ENCODE measurements at regions not wholly inside any gene's neighbourhood (a gene's known extent, or its start where the extent isn't known, plus 50 kb on each side); places are given as distances from the start of the nearest gene placed in this dataset.

DNA sequence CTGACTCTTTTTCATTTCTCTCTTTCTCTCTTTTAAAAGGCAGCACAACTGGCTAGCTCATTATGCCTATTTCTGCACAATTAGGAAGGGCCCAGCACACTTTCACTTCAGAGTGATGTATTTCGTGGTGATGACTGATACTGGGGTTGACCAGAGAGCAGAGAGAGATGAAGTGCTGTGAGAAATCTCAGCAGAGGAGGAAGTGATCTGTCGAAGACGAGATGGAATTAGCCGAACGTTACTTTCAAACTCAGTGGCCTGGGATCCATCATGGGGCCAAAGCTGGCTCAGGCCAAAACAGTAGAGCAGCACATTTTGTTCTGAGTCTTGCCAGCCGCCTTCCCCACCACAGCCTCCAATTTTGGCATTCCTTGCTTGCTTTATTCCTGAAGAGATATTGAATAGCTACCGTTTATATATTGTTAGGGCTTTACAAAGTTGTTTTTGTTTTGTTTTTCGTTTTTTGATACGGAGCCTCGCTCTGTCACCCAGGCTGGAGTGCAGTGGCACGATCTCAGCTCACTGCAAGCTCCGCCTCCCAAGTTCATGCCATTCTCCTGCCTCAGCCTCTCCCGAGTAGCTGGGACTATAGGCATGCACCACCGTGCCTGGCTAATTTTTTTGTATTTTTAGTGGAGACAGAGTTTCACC, 213.2 kb upstream of the ECI2 start:
- H3K27me3 ChIP-seq (ENCODE audit: low read depth, low read length), result no peaks in the 10 kb centered on the region
- H3K27ac ChIP-seq (ENCODE audit: low read length), result no peak overlapping the region
- H3K9me3 ChIP-seq (ENCODE audit: control insufficient read depth in 1 of 2, low read length in 2 of 2), result no peaks in the 10 kb centered on the region
- no peak overlapping the region for H3K4me3 ChIP-seq (ENCODE audit: low read depth in 1 of 2, low read length in 2 of 2)
- no peaks in the 10 kb centered on the region for H3K36me3 ChIP-seq (ENCODE audit: control insufficient read depth in 1 of 2, insufficient read depth in 2 of 2, low read length in 2 of 2)
- H3K4me1 ChIP-seq (ENCODE audit: control insufficient read depth in 1 of 2, insufficient read depth in 2 of 2, low read length in 2 of 2), result peaks cover 0 to 5% of the 10 kb centered on the region in 2 donors

DNA sequence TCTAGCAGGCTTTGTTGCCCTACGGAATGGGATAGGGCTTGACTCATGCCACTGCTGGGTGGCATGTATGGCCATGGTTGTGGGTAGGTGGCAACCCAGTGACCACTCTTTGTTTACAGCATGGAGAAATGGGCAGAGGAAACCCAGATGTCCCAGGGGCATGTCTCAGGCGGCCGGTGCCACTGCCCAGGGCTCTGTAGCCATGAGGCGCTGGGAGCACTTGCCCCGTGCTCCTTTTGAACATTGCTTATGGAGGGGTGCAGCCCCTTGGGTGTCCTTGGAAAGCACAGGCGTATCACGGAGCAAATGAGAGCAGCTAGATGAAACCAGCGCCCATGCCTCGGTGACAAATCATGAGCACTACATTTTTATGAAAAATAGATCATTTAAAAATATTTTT, 212.5 kb upstream of the ECI2 start:
- H3K4me3 ChIP-seq (ENCODE audit: low read depth in 1 of 2, low read length in 2 of 2), result no peak overlapping the region
- no peaks in the 10 kb centered on the region for H3K27me3 ChIP-seq (ENCODE audit: low read depth, low read length)
- no peak overlapping the region for H3K27ac ChIP-seq (ENCODE audit: low read length)
- no peaks in the 10 kb centered on the region for H3K9me3 ChIP-seq (ENCODE audit: control insufficient read depth in 1 of 2, low read length in 2 of 2)
- peaks cover 0 to 5% of the 10 kb centered on the region in 2 donors for H3K4me1 ChIP-seq (ENCODE audit: control insufficient read depth in 1 of 2, insufficient read depth in 2 of 2, low read length in 2 of 2)
- H3K36me3 ChIP-seq (ENCODE audit: control insufficient read depth in 1 of 2, insufficient read depth in 2 of 2, low read length in 2 of 2), result no peaks in the 10 kb centered on the region

DNA sequence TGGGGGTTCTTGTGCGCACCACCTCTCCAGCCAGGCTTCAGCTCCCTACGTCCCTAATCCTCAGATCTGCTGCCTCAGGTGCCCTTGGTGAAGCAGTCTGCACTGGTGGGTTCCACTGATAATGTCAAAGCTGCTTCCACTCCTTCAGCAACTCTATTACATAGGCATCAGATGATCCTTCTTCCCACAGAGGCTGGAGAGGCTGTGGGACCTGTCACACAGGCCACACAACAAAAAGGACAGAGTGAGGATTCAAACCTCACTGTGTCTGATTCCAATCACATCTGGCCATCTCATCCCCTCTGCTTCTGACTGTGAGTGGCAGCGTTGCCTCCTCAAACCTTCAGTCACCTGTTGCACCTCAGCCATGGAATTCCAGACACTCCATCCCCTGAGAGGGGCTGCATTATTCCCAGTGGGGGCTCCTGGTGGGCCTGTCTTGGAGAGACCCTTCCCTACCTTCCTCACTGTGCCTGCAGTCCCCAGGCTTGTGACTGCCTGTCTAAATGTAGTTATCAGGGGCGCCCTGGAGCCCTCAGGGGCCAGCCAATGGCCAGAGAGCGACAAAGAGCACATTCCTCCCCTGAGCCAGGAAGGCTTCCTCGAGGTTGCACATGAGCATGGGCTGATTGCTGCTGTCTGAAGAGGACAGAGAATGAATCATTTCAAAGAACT, 211.4 kb upstream of the ECI2 start:
- Histone ChIP-seq H3K27ac (ENCODE audit: low read length) (no peak overlapping the region), H3K4me3 (ENCODE audit: low read depth in 1 of 2, low read length in 2 of 2) (no peak overlapping the region), H3K4me1 (ENCODE audit: control insufficient read depth in 1 of 2, insufficient read depth in 2 of 2, low read length in 2 of 2) (peaks cover 0 to 5% of the 10 kb centered on the region in 2 donors), H3K9me3 (ENCODE audit: control insufficient read depth in 1 of 2, low read length in 2 of 2) (no peaks in the 10 kb centered on the region), H3K27me3 (ENCODE audit: low read depth, low read length) (no peaks in the 10 kb centered on the region), H3K36me3 (ENCODE audit: control insufficient read depth in 1 of 2, insufficient read depth in 2 of 2, low read length in 2 of 2) (no peaks in the 10 kb centered on the region)

DNA sequence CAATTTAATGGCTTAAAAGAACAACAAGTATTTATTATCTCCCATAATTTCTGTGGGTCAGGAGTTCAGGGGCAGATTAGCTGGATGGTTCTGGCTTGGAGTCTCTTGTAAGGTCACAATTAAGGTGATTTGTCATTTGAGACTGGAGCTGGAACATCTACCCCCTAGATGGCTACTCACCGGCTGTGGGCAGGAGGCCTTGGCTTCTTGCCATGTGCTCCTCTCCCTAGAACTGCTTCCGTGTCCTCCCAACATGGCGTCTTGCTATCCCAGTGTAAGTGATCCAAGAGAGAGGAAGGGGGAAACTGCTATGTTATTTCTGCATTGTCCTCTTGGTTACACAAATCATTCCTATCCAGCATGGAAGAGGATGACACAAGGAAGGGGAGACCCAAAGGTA, 210.2 kb upstream of the ECI2 start:
- H3K9me3 ChIP-seq (ENCODE audit: control insufficient read depth in 1 of 2, low read length in 2 of 2), result no peaks in the 10 kb centered on the region
- H3K27me3 ChIP-seq (ENCODE audit: low read depth, low read length), result no peaks in the 10 kb centered on the region
- H3K4me3 ChIP-seq (ENCODE audit: low read depth in 1 of 2, low read length in 2 of 2), result no peak overlapping the region
- no peak overlapping the region for H3K27ac ChIP-seq (ENCODE audit: low read length)
- no peaks in the 10 kb centered on the region for H3K36me3 ChIP-seq (ENCODE audit: control insufficient read depth in 1 of 2, insufficient read depth in 2 of 2, low read length in 2 of 2)
- H3K4me1 ChIP-seq (ENCODE audit: control insufficient read depth in 1 of 2, insufficient read depth in 2 of 2, low read length in 2 of 2), result no peaks in the 10 kb centered on the region

DNA sequence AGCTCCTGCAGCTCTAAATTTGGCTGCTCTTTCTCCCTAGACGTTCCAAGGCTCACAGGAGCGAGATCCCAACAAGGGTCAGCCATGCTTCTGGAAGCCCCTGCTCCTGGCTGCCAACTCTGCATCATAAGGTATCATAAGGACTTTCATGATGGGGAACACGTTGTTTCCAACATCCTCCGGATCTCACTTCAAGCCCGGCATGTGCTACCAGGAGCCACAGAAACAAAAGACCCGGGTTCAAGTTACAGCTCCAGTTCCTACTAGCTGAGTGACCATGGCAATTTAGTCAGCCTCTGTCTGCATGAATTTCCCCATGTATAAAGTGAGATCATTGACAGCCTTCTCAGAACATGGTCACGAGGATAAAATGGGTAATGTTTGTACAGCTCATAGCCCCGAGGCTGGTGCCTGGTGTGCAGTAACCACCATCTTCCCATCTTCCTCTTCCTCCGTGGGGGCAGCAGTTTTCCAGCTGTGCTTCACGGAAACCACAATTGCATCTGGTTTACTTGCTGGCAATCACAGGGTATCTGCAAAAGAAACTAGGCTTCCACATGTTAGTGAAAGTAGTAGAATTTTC, 209.0 kb upstream of the ECI2 start:
- no peak overlapping the region for H3K4me3 ChIP-seq (ENCODE audit: low read depth in 1 of 2, low read length in 2 of 2)
- H3K4me1 ChIP-seq (ENCODE audit: control insufficient read depth in 1 of 2, insufficient read depth in 2 of 2, low read length in 2 of 2), result no peaks in the 10 kb centered on the region
- no peaks in the 10 kb centered on the region for H3K9me3 ChIP-seq (ENCODE audit: control insufficient read depth in 1 of 2, low read length in 2 of 2)
- no peak overlapping the region for H3K27ac ChIP-seq (ENCODE audit: low read length)
- no peaks in the 10 kb centered on the region for H3K36me3 ChIP-seq (ENCODE audit: control insufficient read depth in 1 of 2, insufficient read depth in 2 of 2, low read length in 2 of 2)
- H3K27me3 ChIP-seq (ENCODE audit: low read depth, low read length), result no peaks in the 10 kb centered on the region

DNA sequence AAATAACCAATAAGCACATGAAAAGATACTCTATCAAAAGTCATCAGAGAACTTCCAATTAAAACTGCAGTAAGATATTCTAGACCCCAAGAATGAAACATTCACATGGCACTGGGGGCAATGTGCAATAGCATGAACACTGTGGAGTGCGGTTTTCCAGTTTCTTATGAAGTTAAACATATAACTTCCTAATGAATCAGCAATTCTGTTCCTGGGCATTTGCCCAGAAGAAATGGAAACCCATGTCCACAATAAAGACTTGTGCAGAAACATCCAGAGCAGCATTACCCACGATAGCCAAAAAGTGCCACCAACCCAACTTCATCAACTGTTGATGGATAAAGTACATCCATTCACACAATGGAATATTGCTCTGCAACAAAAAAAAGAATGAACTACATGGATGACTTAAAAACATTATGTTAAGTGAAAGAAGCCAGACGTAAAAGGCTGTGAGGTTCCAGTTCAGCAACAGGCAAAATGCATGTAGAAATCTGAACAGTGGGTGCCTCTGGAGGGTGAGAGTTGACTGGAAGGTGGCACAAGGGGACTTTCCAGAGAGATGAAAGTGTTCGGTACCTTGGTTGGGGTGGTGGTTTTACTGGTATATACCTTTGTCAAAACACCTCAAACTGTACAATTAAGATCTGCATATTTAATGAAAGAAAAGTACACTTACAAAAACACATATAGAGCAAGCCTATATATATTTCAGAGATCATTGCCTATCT, 207.2 kb upstream of the ECI2 start:
- H3K4me3 ChIP-seq (ENCODE audit: low read depth in 1 of 2, low read length in 2 of 2), result no peak overlapping the region
- H3K27ac ChIP-seq (ENCODE audit: low read length), result no peak overlapping the region
- no peaks in the 10 kb centered on the region for H3K4me1 ChIP-seq (ENCODE audit: control insufficient read depth in 1 of 2, insufficient read depth in 2 of 2, low read length in 2 of 2)
- no peaks in the 10 kb centered on the region for H3K9me3 ChIP-seq (ENCODE audit: control insufficient read depth in 1 of 2, low read length in 2 of 2)
- no peaks in the 10 kb centered on the region for H3K36me3 ChIP-seq (ENCODE audit: control insufficient read depth in 1 of 2, insufficient read depth in 2 of 2, low read length in 2 of 2)
- no peaks in the 10 kb centered on the region for H3K27me3 ChIP-seq (ENCODE audit: low read depth, low read length)

DNA sequence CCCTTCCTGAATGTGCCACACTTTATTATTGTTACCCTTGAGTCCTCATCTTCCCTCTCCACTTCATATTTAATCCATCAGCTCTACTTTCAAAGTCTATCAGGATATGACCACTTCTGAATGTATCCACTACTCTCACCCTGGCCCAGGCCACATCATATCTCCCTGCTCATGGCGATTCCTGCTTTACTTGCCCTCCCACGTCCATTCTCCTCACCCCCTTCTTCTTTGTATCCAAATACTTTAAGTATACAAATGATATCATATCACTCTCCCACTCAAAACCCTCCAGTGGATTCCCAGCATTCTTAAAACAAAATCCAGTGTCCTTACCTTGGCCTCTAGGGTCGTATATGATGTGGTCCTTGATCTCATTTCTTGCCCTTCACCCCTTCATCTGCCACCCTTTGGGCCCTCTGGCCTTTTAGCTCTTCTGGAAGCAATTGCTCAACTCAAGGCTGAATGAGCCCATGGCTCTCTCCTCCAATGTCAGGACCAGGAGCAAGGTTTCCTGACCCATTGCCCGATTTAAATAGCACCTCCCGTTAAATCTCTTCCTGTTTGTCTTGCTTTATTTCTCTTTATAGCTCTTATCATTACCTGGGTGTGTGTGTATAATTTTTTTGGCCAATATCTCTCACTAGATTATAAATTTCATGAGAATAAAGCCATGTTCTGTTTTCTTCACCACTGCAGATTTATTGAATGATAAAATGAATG, 205.9 kb upstream of the ECI2 start:
- no peak overlapping the region for H3K4me3 ChIP-seq (ENCODE audit: low read depth in 1 of 2, low read length in 2 of 2)
- no peaks in the 10 kb centered on the region for H3K36me3 ChIP-seq (ENCODE audit: control insufficient read depth in 1 of 2, insufficient read depth in 2 of 2, low read length in 2 of 2)
- H3K9me3 ChIP-seq (ENCODE audit: control insufficient read depth in 1 of 2, low read length in 2 of 2), result no peaks in the 10 kb centered on the region
- no peaks in the 10 kb centered on the region for H3K27me3 ChIP-seq (ENCODE audit: low read depth, low read length)
- no peak overlapping the region for H3K27ac ChIP-seq (ENCODE audit: low read length)
- H3K4me1 ChIP-seq (ENCODE audit: control insufficient read depth in 1 of 2, insufficient read depth in 2 of 2, low read length in 2 of 2), result no peaks in the 10 kb centered on the region

DNA sequence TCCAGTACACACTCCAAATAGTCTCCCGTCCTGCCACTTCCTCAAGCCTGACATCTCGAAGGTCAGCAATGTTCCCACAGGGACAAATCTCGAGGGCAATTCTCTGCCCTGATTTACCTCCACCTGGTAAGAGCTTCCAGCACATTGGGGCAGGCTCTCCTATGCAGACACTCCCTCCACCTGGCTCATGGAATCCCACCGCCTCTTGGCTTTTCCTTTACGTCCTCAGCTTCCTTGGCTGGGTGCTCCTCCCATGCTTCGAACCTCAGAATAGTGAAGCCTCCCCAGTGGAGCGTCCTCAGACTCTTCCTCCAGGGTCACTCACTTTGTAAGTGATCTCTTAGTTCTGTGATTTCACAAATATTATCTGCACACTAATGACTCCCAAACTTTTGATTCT, 205.2 kb upstream of the ECI2 start:
- Histone ChIP-seq H3K36me3 (ENCODE audit: control insufficient read depth in 1 of 2, insufficient read depth in 2 of 2, low read length in 2 of 2) (no peaks in the 10 kb centered on the region), H3K4me3 (ENCODE audit: low read depth in 1 of 2, low read length in 2 of 2) (no peak overlapping the region), H3K27me3 (ENCODE audit: low read depth, low read length) (no peaks in the 10 kb centered on the region), H3K4me1 (ENCODE audit: control insufficient read depth in 1 of 2, insufficient read depth in 2 of 2, low read length in 2 of 2) (no peaks in the 10 kb centered on the region), H3K27ac (ENCODE audit: low read length) (no peak overlapping the region), H3K9me3 (ENCODE audit: control insufficient read depth in 1 of 2, low read length in 2 of 2) (no peaks in the 10 kb centered on the region)

DNA sequence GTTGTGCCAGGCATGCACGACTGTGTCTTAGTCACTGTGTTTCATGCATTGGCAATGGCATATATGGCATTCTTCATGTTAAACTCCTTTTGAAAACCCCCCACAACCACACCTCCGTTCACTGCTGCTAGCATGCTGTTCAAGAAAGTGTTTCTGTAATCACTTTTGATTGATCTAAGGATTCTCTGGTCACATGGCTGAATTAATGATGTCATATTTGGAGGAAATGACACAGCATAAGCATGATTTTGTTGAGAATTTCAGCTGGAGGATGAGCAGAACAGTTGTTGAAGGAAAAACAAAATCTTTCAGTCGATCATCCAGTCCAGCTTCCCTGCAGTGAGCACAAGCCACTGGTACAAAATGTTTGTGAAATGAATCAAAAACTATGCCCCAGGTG, 203.5 kb upstream of the ECI2 start:
- Histone ChIP-seq H3K4me1 (ENCODE audit: control insufficient read depth in 1 of 2, insufficient read depth in 2 of 2, low read length in 2 of 2) (no peaks in the 10 kb centered on the region), H3K9me3 (ENCODE audit: control insufficient read depth in 1 of 2, low read length in 2 of 2) (no peaks in the 10 kb centered on the region), H3K36me3 (ENCODE audit: control insufficient read depth in 1 of 2, insufficient read depth in 2 of 2, low read length in 2 of 2) (no peaks in the 10 kb centered on the region), H3K27ac (ENCODE audit: low read length) (no peak overlapping the region), H3K27me3 (ENCODE audit: low read depth, low read length) (no peaks in the 10 kb centered on the region), H3K4me3 (ENCODE audit: low read depth in 1 of 2, low read length in 2 of 2) (no peak overlapping the region)

DNA sequence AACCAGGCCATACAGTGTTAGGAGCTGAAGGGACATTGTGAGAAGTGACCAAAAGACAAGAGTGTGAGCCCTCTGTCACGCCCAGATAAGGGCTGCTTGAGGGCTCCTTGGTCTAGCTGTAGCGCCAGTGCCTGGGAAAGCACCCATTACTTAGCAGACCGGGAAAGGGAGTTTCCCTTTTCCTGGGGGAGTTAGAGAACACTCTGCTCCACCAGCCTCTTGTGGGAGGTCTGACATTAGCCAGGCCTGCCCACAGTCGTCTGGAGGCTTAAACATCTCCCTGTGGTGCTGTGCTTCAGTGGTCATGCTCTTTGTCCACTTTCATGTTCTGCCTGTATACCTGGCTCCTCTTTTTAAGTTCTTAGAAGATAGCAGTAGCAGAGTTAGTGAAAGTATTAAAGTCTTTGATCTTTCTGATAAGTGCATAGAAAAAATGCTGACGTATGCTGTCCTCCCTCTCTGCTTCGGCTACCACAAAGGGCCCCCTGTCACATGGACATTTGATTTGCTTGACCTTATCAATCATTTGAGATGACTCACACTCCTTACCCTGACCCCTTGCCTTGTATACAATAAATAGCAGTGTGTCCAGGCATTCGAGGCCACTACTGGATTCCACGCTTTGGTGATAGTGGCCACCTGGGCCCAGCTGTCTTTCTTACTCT, 201.5 kb upstream of the ECI2 start:
- Histone ChIP-seq H3K27ac (ENCODE audit: low read length) (no peak overlapping the region), H3K9me3 (ENCODE audit: control insufficient read depth in 1 of 2, low read length in 2 of 2) (no peaks in the 10 kb centered on the region), H3K27me3 (ENCODE audit: low read depth, low read length) (no peaks in the 10 kb centered on the region), H3K4me1 (ENCODE audit: control insufficient read depth in 1 of 2, insufficient read depth in 2 of 2, low read length in 2 of 2) (no peaks in the 10 kb centered on the region), H3K36me3 (ENCODE audit: control insufficient read depth in 1 of 2, insufficient read depth in 2 of 2, low read length in 2 of 2) (no peaks in the 10 kb centered on the region), H3K4me3 (ENCODE audit: low read depth in 1 of 2, low read length in 2 of 2) (no peak overlapping the region)

All from muscle layer of duodenum (tissue), 2 donors.